ENCODE measurements at regions not wholly inside any gene's neighbourhood (a gene's known extent, or its start where the extent isn't known, plus 50 kb on each side); places are given as distances from the start of the nearest gene placed in this dataset.

GRCh38 chr7:49320083-49320482, 395.7 kb downstream of the CDC14C start:
- no peaks in the 10 kb centered on the region for H3K9me2 ChIP-seq (replicated peaks; ENCODE audit: low read depth, low read length)
- H3K36me3 ChIP-seq (ENCODE audit: insufficient read depth, low read length), result no peaks in the 10 kb centered on the region
- H3K4me1 ChIP-seq (ENCODE audit: insufficient read depth, low read length, poor library complexity, severe bottlenecking), result no peaks in the 10 kb centered on the region
- no peak overlapping the region for H3K4me2 ChIP-seq (ENCODE audit: low read depth, low read length, poor library complexity, severe bottlenecking)
- TF ChIP-seq CTCF (conservative IDR thresholded peaks at IDR 0.05; ENCODE audit: low read length) (no peak), EZH2phosphoT487 (IDR thresholded peaks at IDR 0.05; ENCODE audit: borderline replicate concordance) (no peak)
- H4K20me1 ChIP-seq (ENCODE audit: insufficient read depth, low read length, poor library complexity, severe bottlenecking), result no peaks in the 10 kb centered on the region
- no peaks in the 10 kb centered on the region for H3K27me3 ChIP-seq (ENCODE audit: insufficient read depth, low read length, poor library complexity, severe bottlenecking)
- no peak overlapping the region for H3K9ac ChIP-seq (ENCODE audit: low read depth, low read length, poor library complexity, severe bottlenecking)
- no peak overlapping the region for H3K4me3 ChIP-seq (ENCODE audit: low read length, poor library complexity, severe bottlenecking)
- no peaks in the 10 kb centered on the region for H3K9me3 ChIP-seq (ENCODE audit: insufficient read depth, low read depth, low read length)
- H2AFZ ChIP-seq (ENCODE audit: low read length), result no peak overlapping the region
- H3K79me2 ChIP-seq (ENCODE audit: insufficient read depth, low read length), result no peaks in the 10 kb centered on the region
- H3F3A ChIP-seq (ENCODE audit: low read depth), result no peaks in the 10 kb centered on the region

- H3F3A ChIP-seq (ENCODE audit: low read depth), result no peaks in the 10 kb centered on the region
- H2AFZ ChIP-seq (ENCODE audit: low read length), result no peak overlapping the region
- H3K36me3 ChIP-seq (ENCODE audit: insufficient read depth, low read length), result no peaks in the 10 kb centered on the region
- H3K4me2 ChIP-seq (ENCODE audit: low read depth, low read length, poor library complexity, severe bottlenecking), result no peak overlapping the region
- H3K9ac ChIP-seq (ENCODE audit: low read depth, low read length, poor library complexity, severe bottlenecking), result no peak overlapping the region
- no peaks in the 10 kb centered on the region for H3K27me3 ChIP-seq (ENCODE audit: insufficient read depth, low read length, poor library complexity, severe bottlenecking)
- H3K9me3 ChIP-seq (ENCODE audit: insufficient read depth, low read depth, low read length), result no peaks in the 10 kb centered on the region
- TF ChIP-seq EZH2phosphoT487 (IDR thresholded peaks at IDR 0.05; ENCODE audit: borderline replicate concordance) (no peak), CTCF (conservative IDR thresholded peaks at IDR 0.05; ENCODE audit: low read length) (no peak)
- no peak overlapping the region for H3K4me3 ChIP-seq (ENCODE audit: low read length, poor library complexity, severe bottlenecking)
- H3K4me1 ChIP-seq (ENCODE audit: insufficient read depth, low read length, poor library complexity, severe bottlenecking), result no peaks in the 10 kb centered on the region
- no peaks in the 10 kb centered on the region for H3K9me2 ChIP-seq (replicated peaks; ENCODE audit: low read depth, low read length)
- no peaks in the 10 kb centered on the region for H3K79me2 ChIP-seq (ENCODE audit: insufficient read depth, low read length)
- no peaks in the 10 kb centered on the region for H4K20me1 ChIP-seq (ENCODE audit: insufficient read depth, low read length, poor library complexity, severe bottlenecking)
Measured at GRCh38 chr7:49321843-49322242, 397.5 kb downstream of the CDC14C start.

- no peaks in the 10 kb centered on the region for H3K79me2 ChIP-seq (ENCODE audit: insufficient read depth, low read length)
- no peaks in the 10 kb centered on the region for H3K4me1 ChIP-seq (ENCODE audit: insufficient read depth, low read length, poor library complexity, severe bottlenecking)
- H3K4me3 ChIP-seq (ENCODE audit: low read length, poor library complexity, severe bottlenecking), result no peak overlapping the region
- no peaks in the 10 kb centered on the region for H3K36me3 ChIP-seq (ENCODE audit: insufficient read depth, low read length)
- no peaks in the 10 kb centered on the region for H4K20me1 ChIP-seq (ENCODE audit: insufficient read depth, low read length, poor library complexity, severe bottlenecking)
- no peaks in the 10 kb centered on the region for H3F3A ChIP-seq (ENCODE audit: low read depth)
- TF ChIP-seq EZH2phosphoT487 (IDR thresholded peaks at IDR 0.05; ENCODE audit: borderline replicate concordance) (no peak), CTCF (conservative IDR thresholded peaks at IDR 0.05; ENCODE audit: low read length) (no peak)
- no peaks in the 10 kb centered on the region for H3K27me3 ChIP-seq (ENCODE audit: insufficient read depth, low read length, poor library complexity, severe bottlenecking)
- H3K9me3 ChIP-seq (ENCODE audit: insufficient read depth, low read depth, low read length), result no peaks in the 10 kb centered on the region
- no peak overlapping the region for H2AFZ ChIP-seq (ENCODE audit: low read length)
- no peak overlapping the region for H3K9ac ChIP-seq (ENCODE audit: low read depth, low read length, poor library complexity, severe bottlenecking)
- no peaks in the 10 kb centered on the region for H3K9me2 ChIP-seq (replicated peaks; ENCODE audit: low read depth, low read length)
- no peak overlapping the region for H3K4me2 ChIP-seq (ENCODE audit: low read depth, low read length, poor library complexity, severe bottlenecking)
Measured at GRCh38 chr7:49322476-49322875, 398.1 kb downstream of the CDC14C start.

Data from Loucy (cell line).